ENCODE measurements at regions not wholly inside any gene's neighbourhood (a gene's known extent, or its start where the extent isn't known, plus 50 kb on each side); places are given as distances from the start of the nearest gene placed in this dataset.

GRCh38 chr1:70809069-70809468, 238.5 kb downstream of the PTGER3 start:
- TF ChIP-seq ARNT (IDR thresholded peaks at IDR 0.05) (no peak), TARDBP (IDR thresholded peaks at IDR 0.05) (no peak), FOXA1 (IDR thresholded peaks at IDR 0.05) (no peak), HDGF (IDR thresholded peaks at IDR 0.05; ENCODE audit: borderline replicate concordance) (no peak), BHLHE40 (IDR thresholded peaks at IDR 0.05; ENCODE audit: borderline replicate concordance) (no peak), ELF4 (IDR thresholded peaks at IDR 0.05) (no peak), PKNOX1 (IDR thresholded peaks at IDR 0.05) (no peak), SUZ12 (IDR thresholded peaks at IDR 0.05) (no peak), ZNF384 (IDR thresholded peaks at IDR 0.05) (no peak), CTBP1 (IDR thresholded peaks at IDR 0.05; ENCODE audit: borderline replicate concordance) (no peak), LEF1 (IDR thresholded peaks at IDR 0.05; ENCODE audit: borderline replicate concordance) (no peak), NFRKB (IDR thresholded peaks at IDR 0.05) (no peak), FOXK2 (IDR thresholded peaks at IDR 0.05) (no peak)
- ChIA-PET POLR2A (no interaction called here), CTCF (no interaction called here)
- DNase-seq (ENCODE audit: extremely low spot score) = no peak

DNA sequence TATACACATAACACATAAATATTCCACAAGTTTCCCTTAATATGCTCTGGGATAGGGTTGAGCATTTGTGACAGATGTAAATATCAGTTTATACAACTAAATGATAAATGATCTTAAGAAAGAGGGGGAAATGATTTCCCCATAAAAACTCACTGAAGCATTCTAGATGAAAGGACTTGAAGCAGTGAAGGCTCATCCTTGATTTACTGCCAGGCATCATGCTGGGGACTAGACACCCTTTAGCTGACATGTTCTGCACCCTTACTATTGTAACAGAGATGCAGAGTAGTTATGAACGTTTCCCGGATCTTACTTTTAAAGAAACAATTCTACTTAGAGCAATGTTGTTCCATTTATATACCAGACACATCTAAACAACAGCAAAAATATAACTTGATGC, 235.8 kb downstream of the PTGER3 start:
- TF ChIP-seq HDGF (IDR thresholded peaks at IDR 0.05; ENCODE audit: borderline replicate concordance) (no peak), SP1 (IDR thresholded peaks at IDR 0.05) (no peak), BHLHE40 (IDR thresholded peaks at IDR 0.05; ENCODE audit: borderline replicate concordance) (no peak), L3MBTL2 (conservative IDR thresholded peaks at IDR 0.05) (no peak), ARNT (IDR thresholded peaks at IDR 0.05) (no peak), TARDBP (IDR thresholded peaks at IDR 0.05) (no peak), FOXA1 (IDR thresholded peaks at IDR 0.05) (no peak), FOXK2 (IDR thresholded peaks at IDR 0.05) (no peak), FOXM1 (IDR thresholded peaks at IDR 0.05; ENCODE audit: borderline replicate concordance) (no peak), NFRKB (IDR thresholded peaks at IDR 0.05) (no peak), SUZ12 (IDR thresholded peaks at IDR 0.05) (no peak), ELF4 (IDR thresholded peaks at IDR 0.05) (no peak), CTBP1 (IDR thresholded peaks at IDR 0.05; ENCODE audit: borderline replicate concordance) (no peak), LEF1 (IDR thresholded peaks at IDR 0.05; ENCODE audit: borderline replicate concordance) (no peak), ZNF384 (IDR thresholded peaks at IDR 0.05) (no peak)
- ChIA-PET POLR2A (no interaction called here), CTCF (no interaction called here)
- DNase-seq (ENCODE audit: extremely low spot score) = no peak

DNA sequence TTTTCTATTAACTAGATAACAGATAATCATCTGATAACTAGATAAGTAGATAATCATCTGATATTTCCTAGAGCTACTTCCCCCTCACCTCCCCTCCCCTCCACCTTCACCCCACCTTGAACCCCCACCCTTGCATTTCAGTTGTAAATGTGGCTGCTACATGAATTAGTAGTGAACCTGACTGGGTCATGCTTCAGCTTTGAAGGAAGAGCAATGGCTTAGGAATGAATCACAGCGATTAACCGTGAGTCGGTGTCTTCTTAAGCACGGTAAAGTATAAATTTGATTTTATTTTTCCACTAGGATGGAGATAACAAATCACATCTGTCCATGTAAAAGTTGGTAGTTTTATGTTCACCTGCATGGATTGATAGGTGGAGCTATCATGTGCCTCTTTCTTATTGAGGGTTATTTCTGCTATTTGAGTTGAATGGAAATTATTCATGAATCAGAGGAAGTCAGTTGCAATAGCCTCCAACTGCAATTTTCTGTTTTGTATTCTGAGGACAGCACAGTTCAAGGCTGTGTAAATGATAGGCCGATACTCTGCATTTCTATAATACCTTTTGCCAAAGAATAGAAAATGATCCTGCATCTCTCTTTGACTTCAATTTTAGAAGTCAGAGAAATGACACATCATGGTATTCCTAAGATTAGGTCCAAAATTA, 235.0 kb downstream of the PTGER3 start:
- ChIA-PET CTCF (no interaction called here), POLR2A (no interaction called here)
- TF ChIP-seq SP1 (IDR thresholded peaks at IDR 0.05) = no peak
- no peak for TF ChIP-seq BHLHE40 (IDR thresholded peaks at IDR 0.05; ENCODE audit: borderline replicate concordance)
- no peak for TF ChIP-seq TARDBP (IDR thresholded peaks at IDR 0.05)
- TF ChIP-seq PKNOX1 (IDR thresholded peaks at IDR 0.05) = no peak
- TF ChIP-seq FOXA1 (IDR thresholded peaks at IDR 0.05) = no peak
- no peak for DNase-seq (ENCODE audit: extremely low spot score)

- CTCF ChIA-PET = no interaction called here
Observed at GRCh38 chr1:70818401-70818800, 229.2 kb downstream of the PTGER3 start.

GRCh38 chr1:70819231-70819630, 228.4 kb downstream of the PTGER3 start:
- no peak for TF ChIP-seq FOXM1 (IDR thresholded peaks at IDR 0.05; ENCODE audit: borderline replicate concordance)
- no peak for TF ChIP-seq ZNF384 (IDR thresholded peaks at IDR 0.05)
- no peak for TF ChIP-seq PKNOX1 (IDR thresholded peaks at IDR 0.05)
- no peak for TF ChIP-seq L3MBTL2 (conservative IDR thresholded peaks at IDR 0.05)
- no peak for TF ChIP-seq CTBP1 (IDR thresholded peaks at IDR 0.05; ENCODE audit: borderline replicate concordance)
- TF ChIP-seq FOXK2 (IDR thresholded peaks at IDR 0.05) = no peak
- TF ChIP-seq HDGF (IDR thresholded peaks at IDR 0.05; ENCODE audit: borderline replicate concordance) = no peak
- TF ChIP-seq TARDBP (IDR thresholded peaks at IDR 0.05) = no peak
- TF ChIP-seq SP1 (IDR thresholded peaks at IDR 0.05) = no peak
- TF ChIP-seq LEF1 (IDR thresholded peaks at IDR 0.05; ENCODE audit: borderline replicate concordance) = no peak
- no peak for TF ChIP-seq SUZ12 (IDR thresholded peaks at IDR 0.05)
- no peak for TF ChIP-seq ARNT (IDR thresholded peaks at IDR 0.05)
- TF ChIP-seq ELF4 (IDR thresholded peaks at IDR 0.05) = no peak
- no peak for TF ChIP-seq FOXA1 (IDR thresholded peaks at IDR 0.05)
- no peak for TF ChIP-seq BHLHE40 (IDR thresholded peaks at IDR 0.05; ENCODE audit: borderline replicate concordance)
- TF ChIP-seq NFRKB (IDR thresholded peaks at IDR 0.05) = no peak
- no peak for DNase-seq (ENCODE audit: extremely low spot score)
- POLR2A ChIA-PET = no interaction called here
- CTCF ChIA-PET = no interaction called here

More at GRCh38 chr1:70818401-70818800, 229.2 kb downstream of the PTGER3 start:
- no peak for DNase-seq (ENCODE audit: extremely low spot score)
- TF ChIP-seq ZNF384 (IDR thresholded peaks at IDR 0.05) = no peak
- no peak for TF ChIP-seq TARDBP (IDR thresholded peaks at IDR 0.05)
- no peak for TF ChIP-seq SUZ12 (IDR thresholded peaks at IDR 0.05)
- no peak for TF ChIP-seq ELF4 (IDR thresholded peaks at IDR 0.05)
- TF ChIP-seq PKNOX1 (IDR thresholded peaks at IDR 0.05) = no peak
- no peak for TF ChIP-seq L3MBTL2 (conservative IDR thresholded peaks at IDR 0.05)
- TF ChIP-seq ARNT (IDR thresholded peaks at IDR 0.05) = no peak
- TF ChIP-seq SP1 (IDR thresholded peaks at IDR 0.05) = no peak
- no peak for TF ChIP-seq NFRKB (IDR thresholded peaks at IDR 0.05)
- TF ChIP-seq FOXA1 (IDR thresholded peaks at IDR 0.05) = no peak
- TF ChIP-seq FOXK2 (IDR thresholded peaks at IDR 0.05) = no peak
- TF ChIP-seq FOXM1 (IDR thresholded peaks at IDR 0.05; ENCODE audit: borderline replicate concordance) = no peak
- TF ChIP-seq LEF1 (IDR thresholded peaks at IDR 0.05; ENCODE audit: borderline replicate concordance) = no peak
- no peak for TF ChIP-seq HDGF (IDR thresholded peaks at IDR 0.05; ENCODE audit: borderline replicate concordance)
- POLR2A ChIA-PET = no interaction called here

Data from HEK293T (cell line).